ENCODE measurements at regions not wholly inside any gene's neighbourhood (a gene's known extent, or its start where the extent isn't known, plus 50 kb on each side); places are given as distances from the start of the nearest gene placed in this dataset.

DNA sequence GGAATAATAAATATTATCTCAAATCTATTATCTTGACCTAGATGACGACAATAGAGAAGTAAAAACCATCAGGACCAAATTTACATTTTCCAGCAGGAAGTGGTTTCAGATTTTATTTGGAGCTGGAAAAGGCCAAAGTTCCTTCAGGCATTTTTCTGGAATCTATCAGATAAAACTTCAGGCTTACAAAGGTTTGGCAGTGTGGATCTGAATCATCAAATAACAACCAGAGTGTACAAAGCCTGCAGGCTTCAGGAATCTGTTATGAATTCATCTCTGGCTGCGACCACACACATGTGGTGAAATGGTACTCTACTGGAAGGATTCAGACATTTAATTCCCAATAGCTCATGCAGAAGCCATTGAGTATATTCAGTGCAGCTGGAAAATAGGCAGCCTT lies 726.4 kb upstream of the GRAMD2B start:
- TF ChIP-seq, protein P1, sequence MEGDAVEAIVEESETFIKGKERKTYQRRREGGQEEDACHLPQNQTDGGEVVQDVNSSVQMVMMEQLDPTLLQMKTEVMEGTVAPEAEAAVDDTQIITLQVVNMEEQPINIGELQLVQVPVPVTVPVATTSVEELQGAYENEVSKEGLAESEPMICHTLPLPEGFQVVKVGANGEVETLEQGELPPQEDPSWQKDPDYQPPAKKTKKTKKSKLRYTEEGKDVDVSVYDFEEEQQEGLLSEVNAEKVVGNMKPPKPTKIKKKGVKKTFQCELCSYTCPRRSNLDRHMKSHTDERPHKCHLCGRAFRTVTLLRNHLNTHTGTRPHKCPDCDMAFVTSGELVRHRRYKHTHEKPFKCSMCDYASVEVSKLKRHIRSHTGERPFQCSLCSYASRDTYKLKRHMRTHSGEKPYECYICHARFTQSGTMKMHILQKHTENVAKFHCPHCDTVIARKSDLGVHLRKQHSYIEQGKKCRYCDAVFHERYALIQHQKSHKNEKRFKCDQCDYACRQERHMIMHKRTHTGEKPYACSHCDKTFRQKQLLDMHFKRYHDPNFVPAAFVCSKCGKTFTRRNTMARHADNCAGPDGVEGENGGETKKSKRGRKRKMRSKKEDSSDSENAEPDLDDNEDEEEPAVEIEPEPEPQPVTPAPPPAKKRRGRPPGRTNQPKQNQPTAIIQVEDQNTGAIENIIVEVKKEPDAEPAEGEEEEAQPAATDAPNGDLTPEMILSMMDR (IDR thresholded peaks at IDR 0.05; ENCODE audit: low read depth, low read length) = no peak
- H3K9me3 ChIP-seq (ENCODE audit: severe bottlenecking) = no peaks in the 10 kb centered on the region
- no peak for DNase-seq
- H3K27me3 ChIP-seq (ENCODE audit: insufficient read depth, low read depth, severe bottlenecking) = no peaks in the 10 kb centered on the region
- H3K27ac ChIP-seq = no peak overlapping the region
- no peak overlapping the region for H3K4me3 ChIP-seq (ENCODE audit: low read depth, low read length)
- no peaks in the 10 kb centered on the region for H3K36me3 ChIP-seq

DNA sequence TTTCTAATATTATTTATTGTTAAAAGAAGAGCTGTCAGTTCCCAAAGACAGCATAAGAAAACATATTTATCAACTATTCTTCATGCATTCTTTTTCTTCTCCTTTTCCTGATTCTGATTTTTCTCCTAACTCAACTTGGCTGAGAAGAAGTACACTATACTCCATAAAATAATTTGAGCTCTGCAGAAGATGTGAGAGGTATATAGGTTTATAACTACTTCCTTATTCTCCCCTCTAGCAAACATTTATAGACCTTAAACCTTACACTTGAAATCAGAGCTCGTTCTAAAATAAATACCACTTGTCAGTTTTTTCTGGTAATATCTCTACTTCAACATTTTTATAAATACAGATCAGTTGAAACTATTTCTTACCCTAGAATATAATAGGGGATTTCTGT lies 724.8 kb upstream of the GRAMD2B start:
- no peak for DNase-seq
- Histone ChIP-seq H3K9me3 (ENCODE audit: severe bottlenecking) (no peaks in the 10 kb centered on the region), H3K27ac (no peak overlapping the region), H3K4me3 (ENCODE audit: low read depth, low read length) (no peak overlapping the region), H3K36me3 (no peaks in the 10 kb centered on the region), H3K27me3 (ENCODE audit: insufficient read depth, low read depth, severe bottlenecking) (no peaks in the 10 kb centered on the region)
- TF ChIP-seq, protein P1 (IDR thresholded peaks at IDR 0.05; ENCODE audit: low read depth, low read length) = no peak

GRCh38 chr5:125699860-125700259 lies 723.3 kb upstream of the GRAMD2B start:
- Histone ChIP-seq H3K4me3 (ENCODE audit: low read depth, low read length) (no peak overlapping the region), H3K36me3 (no peaks in the 10 kb centered on the region), H3K27me3 (ENCODE audit: insufficient read depth, low read depth, severe bottlenecking) (no peaks in the 10 kb centered on the region), H3K9me3 (ENCODE audit: severe bottlenecking) (no peaks in the 10 kb centered on the region), H3K27ac (no peak overlapping the region)
- TF ChIP-seq, protein P1 (IDR thresholded peaks at IDR 0.05; ENCODE audit: low read depth, low read length) = no peak
- no peak for DNase-seq

- no peak overlapping the region for H3K4me3 ChIP-seq (ENCODE audit: low read depth, low read length)
- DNase-seq = no peak
- H3K36me3 ChIP-seq = no peaks in the 10 kb centered on the region
- TF ChIP-seq, protein P1 (IDR thresholded peaks at IDR 0.05; ENCODE audit: low read depth, low read length) = no peak
- no peak overlapping the region for H3K27ac ChIP-seq
- H3K9me3 ChIP-seq (ENCODE audit: severe bottlenecking) = no peaks in the 10 kb centered on the region
- no peaks in the 10 kb centered on the region for H3K27me3 ChIP-seq (ENCODE audit: insufficient read depth, low read depth, severe bottlenecking)
These were observed 722.8 kb upstream of the GRAMD2B start for GRCh38 chr5:125700380-125700861.

- no peaks in the 10 kb centered on the region for H3K9me3 ChIP-seq (ENCODE audit: severe bottlenecking)
These were observed 719.6 kb upstream of the GRAMD2B start for GRCh38 chr5:125703616-125704015.

DNA sequence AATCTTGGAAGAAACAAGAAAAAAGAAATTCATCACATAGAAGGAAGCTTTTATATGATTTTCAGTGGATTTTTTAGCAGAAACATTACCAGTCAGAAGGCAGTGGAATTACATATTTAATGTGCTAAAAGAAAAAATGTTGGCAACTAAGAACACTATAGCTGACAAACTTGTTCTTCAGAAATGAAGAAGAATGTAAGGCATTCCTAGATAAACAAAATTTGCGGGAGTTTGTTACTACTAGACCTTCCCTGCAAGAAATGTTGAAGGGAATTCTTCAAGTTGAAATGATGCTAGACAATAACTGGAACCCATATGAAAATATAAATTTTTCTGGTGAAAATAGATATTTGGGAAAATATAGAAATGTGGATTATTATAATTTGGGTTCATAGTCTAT lies 718.3 kb upstream of the GRAMD2B start:
- TF ChIP-seq, protein P1 (IDR thresholded peaks at IDR 0.05; ENCODE audit: low read depth, low read length) = no peak
- no peak for DNase-seq
- Histone ChIP-seq H3K36me3 (no peaks in the 10 kb centered on the region), H3K27me3 (ENCODE audit: insufficient read depth, low read depth, severe bottlenecking) (no peaks in the 10 kb centered on the region), H3K9me3 (ENCODE audit: severe bottlenecking) (no peaks in the 10 kb centered on the region), H3K4me3 (ENCODE audit: low read depth, low read length) (no peak overlapping the region), H3K27ac (no peak overlapping the region)

More at GRCh38 chr5:125703616-125704015, 719.6 kb upstream of the GRAMD2B start:
- DNase-seq = no peak
- no peak overlapping the region for H3K4me3 ChIP-seq (ENCODE audit: low read depth, low read length)
- no peaks in the 10 kb centered on the region for H3K36me3 ChIP-seq
- TF ChIP-seq, protein P1 (IDR thresholded peaks at IDR 0.05; ENCODE audit: low read depth, low read length) = no peak
- H3K27ac ChIP-seq = no peak overlapping the region
- no peaks in the 10 kb centered on the region for H3K27me3 ChIP-seq (ENCODE audit: insufficient read depth, low read depth, severe bottlenecking)

All from WERI-Rb-1 (cell line).